HCT116 (cell line): ENCODE measurements at regions not wholly inside any gene's neighbourhood (a gene's known extent, or its start where the extent isn't known, plus 50 kb on each side); places are given as distances from the start of the nearest gene placed in this dataset.

Source experiments
- ATAC-seq: fragments of 200-7000 bp; cut with Tn5 transposase; 2 replicates; pipeline ENCODE4 v1.9.1; 2020; ENCODE audit warnings: mild to moderate bottlenecking, moderate library complexity
- BruUV-seq: library from RNA; stranded (reverse); fragments of 400-500 nt; replicated peaks from 2 replicates; lab custom pipeline; 2021; lab: Mats Ljungman, UMichigan
- CTCF ChIA-PET: fragments of 300-600 bp; sonication (Branson Sonifier 250); formaldehyde crosslinking; loops from one replicate; lab custom pipeline; 2021; ENCODE audit warnings: antibody characterized with exemption; lab: Charles Lee
- POLR2A ChIA-PET: fragments of 300-600, 350-600 bp; sonication (Branson Sonifier 250); formaldehyde crosslinking; loops from one replicate; lab custom pipeline; 2021; ENCODE audit warnings: antibody characterized with exemption; lab: Charles Lee
- RAD21 ChIA-PET, 2 experiments: fragments of 300-600 bp; sonication (Branson Sonifier 250); formaldehyde crosslinking; loops; one replicate each; lab custom pipeline; 2023; ENCODE audit warnings: low total read pairs in 2 of 2; ENCODE audit not compliant: uncharacterized antibody in 2 of 2, unreplicated experiment in 2 of 2, low non-redundant PET in 1 of 2; lab: Charles Lee
- DNase-seq: peaks from one replicate; pipeline ENCODE4 v3.0.0-alpha.2; 2010; ENCODE audit warnings: low read depth, low spot score
- H2AFZ ChIP-seq: fragments of 200-600 bp; shearing (Covaris generic), sonication (generic); 2 replicates; pipeline ENCODE4 v1.6.1; 2017; ENCODE audit warnings: low read depth, mixed run types, mixed read lengths, antibody characterized with exemption, low read length; ENCODE audit not compliant: poor library complexity, severe bottlenecking
- H3K27ac ChIP-seq: 2 replicates; pipeline ENCODE4 v1.5.1; 2012; ENCODE audit warnings: low read depth, low read length
- H3K27me3 ChIP-seq: fragments of 200-600 bp; sonication (generic); 2 replicates; pipeline ENCODE4 v1.6.1; 2016; ENCODE audit warnings: mixed run types, low read length, mixed read lengths; ENCODE audit not compliant: insufficient read depth
- H3K36me3 ChIP-seq, 2 experiments: fragments of 200-500 bp in 1 of 2; fragments of 200-600 bp in 1 of 2; sonication (Bioruptor generic) in 1 of 2; sonication (generic) in 1 of 2; 2 replicates each; pipeline versions ENCODE4 v1.5.1 to v1.6.1; 2014 to 2016; ENCODE audit warnings: low read length in 2 of 2, inconsistent platforms in 1 of 2, mixed read lengths in 1 of 2, mixed run types in 1 of 2; ENCODE audit not compliant: insufficient read depth in 2 of 2, control insufficient read depth in 1 of 2
- H3K4me1 ChIP-seq, 2 experiments: fragments of 200-600 bp in 1 of 2; sonication (generic) in 1 of 2; 2 replicates each; pipeline versions ENCODE4 v1.5.1 to v1.6.1; 2012 to 2017; ENCODE audit warnings: low read length in 2 of 2, inconsistent platforms in 1 of 2, mild to moderate bottlenecking in 1 of 2, mixed read lengths in 1 of 2, mixed run types in 1 of 2, moderate library complexity in 1 of 2; ENCODE audit not compliant: insufficient read depth in 2 of 2, control insufficient read depth in 1 of 2
- H3K4me2 ChIP-seq: fragments of 200-600 bp; sonication (generic); 2 replicates; pipeline ENCODE4 v1.6.1; 2017; ENCODE audit warnings: mixed run types, low read length, mixed read lengths
- H3K4me3 ChIP-seq, 2 experiments: fragments of 200-600 bp in 1 of 2; sonication (generic) in 1 of 2; replicated peaks in 1 of 2; 2 replicates each; pipeline ENCODE4 v1.5.1; 2011 to 2016; ENCODE audit warnings: low read length in 2 of 2, control low read depth in 1 of 2, low read depth in 1 of 2, mild to moderate bottlenecking in 1 of 2, mixed read lengths in 1 of 2, mixed run types in 1 of 2
- H3K79me2 ChIP-seq: fragments of 200-600 bp; sonication (generic); 2 replicates; pipeline ENCODE4 v1.6.1; 2017; ENCODE audit warnings: mild to moderate bottlenecking, mixed run types, low read length, moderate library complexity, mixed read lengths; ENCODE audit not compliant: insufficient read depth
- H3K9ac ChIP-seq: fragments of 200-600 bp; sonication (generic); 2 replicates; pipeline ENCODE4 v1.6.1; 2016; ENCODE audit warnings: low read length, mixed read lengths
- H3K9me2 ChIP-seq: fragments of 200-600 bp; sonication (generic), shearing (Covaris generic); 2 replicates; pipeline ENCODE4 v1.6.1; 2017; ENCODE audit warnings: mixed run types, mild to moderate bottlenecking, moderate library complexity; ENCODE audit not compliant: insufficient read depth
- H3K9me3 ChIP-seq, 2 experiments: fragments of 200-500 bp in 1 of 2; fragments of 200-600 bp in 1 of 2; sonication (Bioruptor generic) in 1 of 2; sonication (generic) in 1 of 2; 2 replicates each; pipeline ENCODE4 v1.6.1; 2014 to 2017; ENCODE audit warnings: low read length in 2 of 2, mixed read lengths in 2 of 2, inconsistent platforms in 1 of 2, low read depth in 1 of 2, mild to moderate bottlenecking in 1 of 2, mixed run types in 1 of 2, moderate library complexity in 1 of 2; ENCODE audit not compliant: control insufficient read depth in 1 of 2, insufficient read depth in 1 of 2
- H4K20me1 ChIP-seq: fragments of 200-600 bp; sonication (generic), shearing (Covaris generic); 2 replicates; pipeline ENCODE4 v1.6.1; 2017; ENCODE audit warnings: mixed run types, mild to moderate bottlenecking, moderate library complexity; ENCODE audit not compliant: insufficient read depth
- CBX3 ChIP-seq: IDR thresholded peaks from 2 replicates; pipeline ENCODE4 v1.6.1; 2012; ENCODE audit warnings: low read depth
- ELF1 ChIP-seq: IDR thresholded peaks from 2 replicates; pipeline ENCODE4 v1.6.1; 2012; ENCODE audit warnings: low read depth, borderline replicate concordance
- EZH2phosphoT487 ChIP-seq: fragments of 200-600 bp; IDR thresholded peaks from 2 replicates; pipeline ENCODE4 v1.6.1; 2018; ENCODE audit warnings: antibody characterized with exemption, borderline replicate concordance
- JUND ChIP-seq: IDR thresholded peaks from 2 replicates; pipeline ENCODE4 v1.6.1; 2012
- POLR2A ChIP-seq: IDR thresholded peaks from 2 replicates; pipeline ENCODE4 v1.7.0; 2011; ENCODE audit warnings: borderline replicate concordance; ENCODE audit not compliant: insufficient read depth, insufficient read length; ENCODE audit errors: extremely low read depth
- POLR2AphosphoS5 ChIP-seq: IDR thresholded peaks from 2 replicates; pipeline ENCODE4 v1.6.1; 2011; ENCODE audit warnings: mild to moderate bottlenecking, low read depth, low read length, moderate library complexity
- RAD21 ChIP-seq: IDR thresholded peaks from 2 replicates; pipeline ENCODE4 v1.6.1; 2012; ENCODE audit warnings: low read depth, mild to moderate bottlenecking
- SP1 ChIP-seq: IDR thresholded peaks from 2 replicates; pipeline ENCODE4 v1.6.1; 2012; ENCODE audit warnings: low read depth
- TCF7L2 ChIP-seq: IDR thresholded peaks from 2 replicates; pipeline ENCODE4 v1.7.0; 2011; ENCODE audit warnings: borderline replicate concordance, inconsistent platforms; ENCODE audit not compliant: insufficient read depth, insufficient read length; ENCODE audit errors: extremely low read depth
- YY1 ChIP-seq: IDR thresholded peaks from 2 replicates; pipeline ENCODE4 v1.6.1; 2011; ENCODE audit warnings: low read length, low read depth, moderate library complexity, mild to moderate bottlenecking; ENCODE audit not compliant: insufficient replicate concordance; ENCODE audit errors: extremely low read depth
- ZFX ChIP-seq: fragments of 450-650 bp; IDR thresholded peaks from 2 replicates; pipeline ENCODE4 v1.6.1; 2017
- intact Hi-C: fragments of 100-400 bp; cut with micrococcal nuclease; formaldehyde crosslinking; loops from 2 replicates; pipeline ENCODE4 v1.10.0; 2022
- TF ChIP-seq, protein P1 (sequence below), 3 experiments: fragments of 200-600 bp in 1 of 3; sonication (generic) in 1 of 3; IDR thresholded peaks in 2 of 3; conservative IDR thresholded peaks in 1 of 3; 2 replicates each; pipeline ENCODE4 v1.5.1; 2012 to 2017; ENCODE audit warnings: low read depth in 2 of 3, low read length in 2 of 3, antibody characterized with exemption in 1 of 3, borderline replicate concordance in 1 of 3, control low read depth in 1 of 3, mild to moderate bottlenecking in 1 of 3, mixed read lengths in 1 of 3, mixed run types in 1 of 3, moderate library complexity in 1 of 3; ENCODE audit not compliant: insufficient read depth in 1 of 3
- TF ChIP-seq, protein P2 (sequence below): IDR thresholded peaks from 2 replicates; pipeline ENCODE4 v1.6.1; 2011; ENCODE audit warnings: mild to moderate bottlenecking, low read length, moderate library complexity; ENCODE audit not compliant: insufficient replicate concordance; ENCODE audit errors: extremely low read depth

DNA sequence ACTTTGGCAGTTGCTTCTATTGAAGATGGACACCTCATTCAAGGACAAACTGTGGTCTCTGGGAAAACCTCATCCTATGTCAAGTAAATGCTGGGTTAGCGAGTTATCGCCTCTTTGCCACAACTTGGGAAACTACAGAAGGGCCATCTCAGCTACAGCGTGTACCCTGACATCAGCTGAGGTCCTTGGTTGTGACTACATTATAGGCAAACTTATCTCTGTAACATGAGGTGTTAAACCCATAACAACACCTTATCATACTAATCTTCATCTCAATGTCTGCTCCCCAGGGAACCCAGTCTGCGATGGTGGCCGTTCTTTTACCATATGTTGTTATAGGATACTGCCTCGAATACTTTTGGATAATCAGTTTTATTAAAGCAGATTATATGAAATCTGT lies 1862.7 kb downstream of the STIM2 start:
- intact Hi-C loops, result no loop called here
- no peak overlapping the region for H3K4me3 ChIP-seq
- BruUV-seq, result no TSS peak
- no peak overlapping the region for H2AFZ ChIP-seq
- H3K9me2 ChIP-seq, result no peaks in the 10 kb centered on the region
- no peak overlapping the region for H3K9ac ChIP-seq
- no peak overlapping the region for H3K4me2 ChIP-seq
- H4K20me1 ChIP-seq, result no peaks in the 10 kb centered on the region
- RAD21 ChIA-PET, result no interaction called here
- POLR2A ChIA-PET, result no interaction called here
- H3K4me1 ChIP-seq, result no peaks in the 10 kb centered on the region
- no peak for TF ChIP-seq CBX3
- TF ChIP-seq, protein P1, sequence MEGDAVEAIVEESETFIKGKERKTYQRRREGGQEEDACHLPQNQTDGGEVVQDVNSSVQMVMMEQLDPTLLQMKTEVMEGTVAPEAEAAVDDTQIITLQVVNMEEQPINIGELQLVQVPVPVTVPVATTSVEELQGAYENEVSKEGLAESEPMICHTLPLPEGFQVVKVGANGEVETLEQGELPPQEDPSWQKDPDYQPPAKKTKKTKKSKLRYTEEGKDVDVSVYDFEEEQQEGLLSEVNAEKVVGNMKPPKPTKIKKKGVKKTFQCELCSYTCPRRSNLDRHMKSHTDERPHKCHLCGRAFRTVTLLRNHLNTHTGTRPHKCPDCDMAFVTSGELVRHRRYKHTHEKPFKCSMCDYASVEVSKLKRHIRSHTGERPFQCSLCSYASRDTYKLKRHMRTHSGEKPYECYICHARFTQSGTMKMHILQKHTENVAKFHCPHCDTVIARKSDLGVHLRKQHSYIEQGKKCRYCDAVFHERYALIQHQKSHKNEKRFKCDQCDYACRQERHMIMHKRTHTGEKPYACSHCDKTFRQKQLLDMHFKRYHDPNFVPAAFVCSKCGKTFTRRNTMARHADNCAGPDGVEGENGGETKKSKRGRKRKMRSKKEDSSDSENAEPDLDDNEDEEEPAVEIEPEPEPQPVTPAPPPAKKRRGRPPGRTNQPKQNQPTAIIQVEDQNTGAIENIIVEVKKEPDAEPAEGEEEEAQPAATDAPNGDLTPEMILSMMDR (IDR thresholded peaks at IDR 0.05 in 2 of 3, conservative IDR thresholded peaks at IDR 0.05 in 1 of 3; ENCODE audit: borderline replicate concordance in 1 of 3, insufficient read depth in 1 of 3, low read depth in 2 of 3, low read length in 2 of 3), result no peak
- TF ChIP-seq POLR2AphosphoS5, result no peak
- no peak for TF ChIP-seq POLR2A
- TF ChIP-seq TCF7L2, result no peak
- DNase-seq (no peak), ATAC-seq (no peak)
- H3K27ac ChIP-seq, result no peak overlapping the region
- no peaks in the 10 kb centered on the region for H3K9me3 ChIP-seq
- CTCF ChIA-PET, result no interaction called here
- H3K27me3 ChIP-seq, result no peaks in the 10 kb centered on the region
- no peaks in the 10 kb centered on the region for H3K36me3 ChIP-seq
- no peaks in the 10 kb centered on the region for H3K79me2 ChIP-seq

DNA sequence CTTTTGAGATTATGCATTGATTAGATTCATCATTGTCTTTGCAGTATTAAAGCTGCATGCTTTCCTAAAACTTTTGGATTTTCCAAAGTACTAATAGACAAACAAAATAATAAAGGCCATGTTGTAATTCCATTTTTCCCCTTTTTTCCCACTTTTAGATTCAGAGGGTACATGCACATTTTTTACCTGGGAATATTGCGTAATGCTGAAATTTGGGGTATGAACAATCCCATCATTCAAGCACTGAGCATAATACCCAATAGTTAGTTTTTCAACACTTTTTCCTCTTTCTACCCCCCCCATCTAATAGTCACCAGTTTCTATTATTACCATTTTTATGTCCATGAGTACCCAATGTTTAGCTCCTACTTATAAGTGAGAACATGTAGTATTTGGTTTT lies 1863.6 kb downstream of the STIM2 start:
- no peak overlapping the region for H3K4me2 ChIP-seq
- H3K27ac ChIP-seq, result no peak overlapping the region
- ATAC-seq (no peak), DNase-seq (no peak)
- no peak overlapping the region for H3K9ac ChIP-seq
- no peaks in the 10 kb centered on the region for H3K27me3 ChIP-seq
- H2AFZ ChIP-seq, result no peak overlapping the region
- H3K4me1 ChIP-seq, result no peaks in the 10 kb centered on the region
- CTCF ChIA-PET, result no interaction called here
- no peaks in the 10 kb centered on the region for H3K9me3 ChIP-seq
- BruUV-seq, result no TSS peak
- no peaks in the 10 kb centered on the region for H4K20me1 ChIP-seq
- no peaks in the 10 kb centered on the region for H3K79me2 ChIP-seq
- H3K36me3 ChIP-seq, result no peaks in the 10 kb centered on the region
- RAD21 ChIA-PET, result no interaction called here
- H3K4me3 ChIP-seq, result no peak overlapping the region
- intact Hi-C loops, result no loop called here
- no peaks in the 10 kb centered on the region for H3K9me2 ChIP-seq
- POLR2A ChIA-PET, result no interaction called here
- TF ChIP-seq SP1 (no peak), ZFX (no peak), EZH2phosphoT487 (no peak), RAD21 (no peak), JUND (no peak), YY1 (no peak), ELF1 (no peak)
- TF ChIP-seq, protein P1 (IDR thresholded peaks at IDR 0.05 in 2 of 3, conservative IDR thresholded peaks at IDR 0.05 in 1 of 3; ENCODE audit: borderline replicate concordance in 1 of 3, insufficient read depth in 1 of 3, low read depth in 2 of 3, low read length in 2 of 3), result no peak
- TF ChIP-seq, protein P2, sequence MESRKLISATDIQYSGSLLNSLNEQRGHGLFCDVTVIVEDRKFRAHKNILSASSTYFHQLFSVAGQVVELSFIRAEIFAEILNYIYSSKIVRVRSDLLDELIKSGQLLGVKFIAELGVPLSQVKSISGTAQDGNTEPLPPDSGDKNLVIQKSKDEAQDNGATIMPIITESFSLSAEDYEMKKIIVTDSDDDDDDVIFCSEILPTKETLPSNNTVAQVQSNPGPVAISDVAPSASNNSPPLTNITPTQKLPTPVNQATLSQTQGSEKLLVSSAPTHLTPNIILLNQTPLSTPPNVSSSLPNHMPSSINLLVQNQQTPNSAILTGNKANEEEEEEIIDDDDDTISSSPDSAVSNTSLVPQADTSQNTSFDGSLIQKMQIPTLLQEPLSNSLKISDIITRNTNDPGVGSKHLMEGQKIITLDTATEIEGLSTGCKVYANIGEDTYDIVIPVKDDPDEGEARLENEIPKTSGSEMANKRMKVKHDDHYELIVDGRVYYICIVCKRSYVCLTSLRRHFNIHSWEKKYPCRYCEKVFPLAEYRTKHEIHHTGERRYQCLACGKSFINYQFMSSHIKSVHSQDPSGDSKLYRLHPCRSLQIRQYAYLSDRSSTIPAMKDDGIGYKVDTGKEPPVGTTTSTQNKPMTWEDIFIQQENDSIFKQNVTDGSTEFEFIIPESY, result no peak
